DND-41 (cell line): ENCODE measurements at regions not wholly inside any gene's neighbourhood (a gene's known extent, or its start where the extent isn't known, plus 50 kb on each side); places are given as distances from the start of the nearest gene placed in this dataset.

Source experiments
- ATAC-seq: fragments of 200-7000 bp; cut with Tn5 transposase; 3 replicates; pipeline ENCODE4 v1.9.1; 2021; ENCODE audit warnings: low read depth; ENCODE audit not compliant: insufficient read depth
- DNase-seq: peaks from one replicate; pipeline ENCODE4 v3.0.0-alpha.2; 2020
- H2AFZ ChIP-seq: 2 replicates; pipeline ENCODE4 v1.6.0; 2012; ENCODE audit warnings: low read depth, low read length
- H3K27ac ChIP-seq: 2 replicates; pipeline ENCODE4 v1.5.1; 2012; ENCODE audit warnings: low read length, inconsistent platforms
- H3K27me3 ChIP-seq: fragments of 200-600 bp; sonication (generic); 2 replicates; pipeline ENCODE4 v1.6.0; 2012; ENCODE audit warnings: low read length, mild to moderate bottlenecking, inconsistent platforms; ENCODE audit not compliant: insufficient read depth, poor library complexity
- H3K36me3 ChIP-seq: 2 replicates; pipeline ENCODE4 v1.5.1; 2012; ENCODE audit warnings: low read length, inconsistent platforms; ENCODE audit not compliant: insufficient read depth
- H3K4me1 ChIP-seq: 2 replicates; pipeline ENCODE4 v1.5.1; 2012; ENCODE audit warnings: mild to moderate bottlenecking, low read length; ENCODE audit not compliant: insufficient read depth
- H3K4me2 ChIP-seq: 2 replicates; pipeline ENCODE4 v1.6.0; 2012; ENCODE audit warnings: mild to moderate bottlenecking, moderate library complexity, low read length, inconsistent platforms; ENCODE audit not compliant: insufficient read depth
- H3K4me3 ChIP-seq, 2 experiments: fragments of 200-600 bp in 1 of 2; shearing (Covaris generic) in 1 of 2; 2 replicates each; pipeline ENCODE4 v1.5.1; 2012 to 2016; ENCODE audit warnings: inconsistent platforms in 2 of 2, low read length in 2 of 2, mild to moderate bottlenecking in 2 of 2, low read depth in 1 of 2, moderate library complexity in 1 of 2
- H3K79me2 ChIP-seq: 2 replicates; pipeline ENCODE4 v1.6.0; 2012; ENCODE audit warnings: low read length, inconsistent platforms; ENCODE audit not compliant: insufficient read depth
- H3K9ac ChIP-seq: 2 replicates; pipeline ENCODE4 v1.6.0; 2012; ENCODE audit warnings: low read depth, mild to moderate bottlenecking, inconsistent platforms, low read length, moderate library complexity
- H3K9me3 ChIP-seq: 2 replicates; pipeline ENCODE4 v1.5.1; 2012; ENCODE audit warnings: low read length, moderate library complexity, mild to moderate bottlenecking, inconsistent platforms; ENCODE audit not compliant: insufficient read depth, severe bottlenecking
- H4K20me1 ChIP-seq: 2 replicates; pipeline ENCODE4 v1.6.0; 2012; ENCODE audit warnings: low read length; ENCODE audit not compliant: insufficient read depth
- EZH2 ChIP-seq: IDR thresholded peaks from 3 replicates; pipeline ENCODE4 v1.6.1; 2012; ENCODE audit warnings: borderline replicate concordance, low read depth, mild to moderate bottlenecking, moderate library complexity, low read length, inconsistent platforms; ENCODE audit not compliant: severe bottlenecking
- TF ChIP-seq, protein P1 (sequence below): IDR thresholded peaks from 2 replicates; pipeline ENCODE4 v1.5.1; 2012; ENCODE audit warnings: borderline replicate concordance, low read length, moderate library complexity, mild to moderate bottlenecking; ENCODE audit not compliant: poor library complexity, severe bottlenecking; ENCODE audit errors: extremely low read depth

DNA sequence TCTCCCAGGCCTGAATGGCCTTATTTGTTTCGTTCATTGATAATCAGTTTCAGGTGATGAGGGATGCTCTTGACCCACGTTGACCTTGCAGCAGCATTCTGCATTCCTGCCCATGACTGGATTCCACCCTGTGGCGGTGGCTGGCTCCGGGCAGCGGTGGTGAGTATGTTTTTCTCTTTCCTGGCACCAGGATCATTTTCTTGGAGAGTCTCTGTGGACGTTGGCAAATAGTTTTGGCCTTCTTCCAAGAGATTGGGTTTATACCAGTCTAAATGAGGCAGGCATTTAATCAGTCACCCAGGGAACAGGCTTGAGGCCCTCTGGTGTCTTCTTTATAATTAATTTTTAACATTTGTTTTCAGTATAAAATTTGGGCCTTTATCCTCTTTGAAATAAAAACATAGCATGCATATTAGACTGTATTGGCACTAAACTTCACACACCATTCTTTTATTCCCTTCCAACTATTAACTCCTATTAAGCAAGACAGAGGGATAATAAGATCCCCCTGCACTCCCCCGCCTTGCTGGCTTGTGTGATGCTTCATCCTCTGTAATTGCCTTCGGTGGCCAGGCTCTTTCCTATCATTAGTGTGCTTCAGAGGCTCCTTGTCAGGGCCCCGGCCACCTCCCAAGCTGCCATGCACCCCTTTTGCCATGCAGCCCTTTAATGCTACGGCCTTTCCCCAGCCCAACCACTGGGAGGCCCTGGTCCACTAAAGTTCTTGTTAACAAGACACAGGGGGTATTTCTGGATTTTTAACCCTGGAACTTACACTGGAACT, 176.2 kb upstream of the TOPAZ1 start:
- TF ChIP-seq EZH2 = no peak
- TF ChIP-seq, protein P1, sequence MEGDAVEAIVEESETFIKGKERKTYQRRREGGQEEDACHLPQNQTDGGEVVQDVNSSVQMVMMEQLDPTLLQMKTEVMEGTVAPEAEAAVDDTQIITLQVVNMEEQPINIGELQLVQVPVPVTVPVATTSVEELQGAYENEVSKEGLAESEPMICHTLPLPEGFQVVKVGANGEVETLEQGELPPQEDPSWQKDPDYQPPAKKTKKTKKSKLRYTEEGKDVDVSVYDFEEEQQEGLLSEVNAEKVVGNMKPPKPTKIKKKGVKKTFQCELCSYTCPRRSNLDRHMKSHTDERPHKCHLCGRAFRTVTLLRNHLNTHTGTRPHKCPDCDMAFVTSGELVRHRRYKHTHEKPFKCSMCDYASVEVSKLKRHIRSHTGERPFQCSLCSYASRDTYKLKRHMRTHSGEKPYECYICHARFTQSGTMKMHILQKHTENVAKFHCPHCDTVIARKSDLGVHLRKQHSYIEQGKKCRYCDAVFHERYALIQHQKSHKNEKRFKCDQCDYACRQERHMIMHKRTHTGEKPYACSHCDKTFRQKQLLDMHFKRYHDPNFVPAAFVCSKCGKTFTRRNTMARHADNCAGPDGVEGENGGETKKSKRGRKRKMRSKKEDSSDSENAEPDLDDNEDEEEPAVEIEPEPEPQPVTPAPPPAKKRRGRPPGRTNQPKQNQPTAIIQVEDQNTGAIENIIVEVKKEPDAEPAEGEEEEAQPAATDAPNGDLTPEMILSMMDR = no peak
- Histone ChIP-seq H3K4me3 (no peak overlapping the region), H3K4me2 (no peak overlapping the region), H3K36me3 (no peaks in the 10 kb centered on the region), H3K79me2 (no peaks in the 10 kb centered on the region), H3K9me3 (no peaks in the 10 kb centered on the region), H3K27ac (no peak overlapping the region), H2AFZ (no peak overlapping the region), H4K20me1 (no peaks in the 10 kb centered on the region; the same call in 1 of the 2 replicates), H3K9ac (no peak overlapping the region), H3K4me1 (no peaks in the 10 kb centered on the region), H3K27me3 (peaks cover 8% of the 10 kb centered on the region)
- DNase-seq (no peak), ATAC-seq (no peak)

DNA sequence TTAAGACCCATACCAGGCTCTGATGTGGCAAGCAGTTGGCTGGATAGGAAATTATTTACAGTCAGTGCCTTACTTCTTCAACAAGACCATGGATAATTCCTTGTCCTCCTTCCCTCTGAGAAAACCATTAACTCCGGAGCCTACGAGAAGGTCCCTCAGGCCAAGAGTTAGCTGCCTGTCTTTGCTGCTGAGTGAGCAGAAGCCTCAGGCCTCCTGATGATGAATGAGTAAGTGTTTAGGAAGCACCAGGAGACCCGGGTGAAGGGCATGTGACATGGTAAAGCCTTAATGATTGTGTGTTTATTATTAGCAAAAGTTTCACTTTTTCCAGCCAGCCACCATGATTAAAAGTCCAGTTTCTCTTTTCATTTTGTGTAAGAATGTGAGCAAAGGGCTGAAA, 174.9 kb upstream of the TOPAZ1 start:
- H2AFZ ChIP-seq = no peak overlapping the region
- H3K27me3 ChIP-seq = peaks cover 6% of the 10 kb centered on the region
- no peak overlapping the region for H3K27ac ChIP-seq
- no peak overlapping the region for H3K4me3 ChIP-seq
- H3K4me2 ChIP-seq = no peak overlapping the region
- H3K4me1 ChIP-seq = no peaks in the 10 kb centered on the region
- DNase-seq = no peak
- no peak for ATAC-seq
- H3K79me2 ChIP-seq = no peaks in the 10 kb centered on the region
- no peaks in the 10 kb centered on the region; the same call in 1 of the 2 replicates for H4K20me1 ChIP-seq
- no peaks in the 10 kb centered on the region for H3K9me3 ChIP-seq
- no peak overlapping the region for H3K9ac ChIP-seq
- no peaks in the 10 kb centered on the region for H3K36me3 ChIP-seq
- TF ChIP-seq, protein P1 = no peak
- TF ChIP-seq EZH2 = no peak

DNA sequence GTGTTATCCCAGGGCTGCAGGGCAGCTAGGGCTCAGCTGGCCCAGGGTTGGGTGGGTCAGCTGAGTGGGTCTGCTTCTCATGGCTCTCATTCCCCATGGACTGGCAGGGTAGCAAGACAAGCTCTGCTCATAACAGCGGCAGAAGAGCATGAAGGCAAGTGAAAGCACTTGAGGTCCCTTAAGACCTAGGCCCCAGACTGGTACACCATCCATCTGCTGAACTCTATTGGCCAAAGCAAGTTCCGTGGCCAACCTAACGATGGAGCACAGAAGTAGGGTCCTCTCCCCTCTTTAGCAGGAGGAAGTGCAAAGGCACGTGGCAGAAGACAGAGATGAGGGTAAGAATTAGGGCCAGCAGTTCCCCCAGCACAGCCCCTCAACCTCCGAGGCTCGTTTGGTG, 174.3 kb upstream of the TOPAZ1 start:
- no peaks in the 10 kb centered on the region; the same call in 1 of the 2 replicates for H4K20me1 ChIP-seq
- no peak overlapping the region for H2AFZ ChIP-seq
- ATAC-seq (no peak), DNase-seq (no peak)
- H3K4me1 ChIP-seq = no peaks in the 10 kb centered on the region
- H3K79me2 ChIP-seq = no peaks in the 10 kb centered on the region
- H3K27me3 ChIP-seq = peaks cover 2% of the 10 kb centered on the region
- H3K36me3 ChIP-seq = no peaks in the 10 kb centered on the region
- no peaks in the 10 kb centered on the region for H3K9me3 ChIP-seq
- no peak overlapping the region for H3K9ac ChIP-seq
- H3K4me3 ChIP-seq = no peak overlapping the region
- H3K4me2 ChIP-seq = no peak overlapping the region
- TF ChIP-seq EZH2 = no peak
- no peak overlapping the region for H3K27ac ChIP-seq

DNA sequence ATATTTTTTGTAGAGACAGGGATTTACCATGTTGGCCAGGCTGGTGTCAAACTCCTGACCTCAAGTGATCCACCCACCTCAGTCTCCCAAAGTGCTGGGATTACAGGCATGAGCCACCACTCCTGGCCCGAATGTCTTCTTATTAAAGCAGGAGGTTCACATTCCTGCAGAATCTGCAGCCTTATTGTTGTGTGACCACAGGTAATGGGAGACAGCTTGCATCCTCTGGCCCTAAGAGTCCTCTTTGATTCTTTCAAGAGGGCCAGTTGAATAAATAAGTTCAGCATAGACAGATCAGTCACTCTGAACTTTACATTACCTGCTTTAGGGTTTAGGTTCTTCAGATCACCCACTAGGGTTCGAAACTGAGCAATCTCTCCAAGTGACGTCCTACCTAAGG, 172.9 kb upstream of the TOPAZ1 start:
- H3K4me2 ChIP-seq = no peak overlapping the region
- TF ChIP-seq, protein P1 = no peak
- no peak for TF ChIP-seq EZH2

More for the DNA sequence above, 172.9 kb upstream of the TOPAZ1 start:
- Histone ChIP-seq H3K4me3 (no peak overlapping the region), H3K27ac (no peak overlapping the region), H3K9ac (no peak overlapping the region), H4K20me1 (no peaks in the 10 kb centered on the region; the same call in 1 of the 2 replicates), H3K79me2 (no peaks in the 10 kb centered on the region), H3K9me3 (no peaks in the 10 kb centered on the region), H3K27me3 (peaks cover 2% of the 10 kb centered on the region), H3K36me3 (no peaks in the 10 kb centered on the region), H3K4me1 (no peaks in the 10 kb centered on the region), H2AFZ (no peak overlapping the region)
- DNase-seq (no peak), ATAC-seq (no peak)
